Epithelial cell of esophagus (primary cell): ENCODE measurements at regions not wholly inside any gene's neighbourhood (a gene's known extent, or its start where the extent isn't known, plus 50 kb on each side); places are given as distances from the start of the nearest gene placed in this dataset.
A peak's percentile ranks its signal among the peaks of the same experiment; 100 is the strongest.

ENCODE experiments used
- DNase-seq: peaks from one replicate; pipeline ENCODE4 v3.0.0; 2010; ENCODE audit warnings: low read depth
- H3K4me3 ChIP-seq: 2 replicates; pipeline ENCODE4 v1.5.1; 2011; ENCODE audit warnings: mild to moderate bottlenecking, low read length, control low read depth
- TF ChIP-seq, protein P1 (sequence below): IDR thresholded peaks from 2 replicates; pipeline ENCODE4 v1.5.1; 2011; ENCODE audit warnings: low read depth, mild to moderate bottlenecking, low read length, control low read depth, inconsistent platforms; ENCODE audit not compliant: insufficient read depth; ENCODE audit errors: missing control alignments

- no peak for DNase-seq
- TF ChIP-seq, protein P1, sequence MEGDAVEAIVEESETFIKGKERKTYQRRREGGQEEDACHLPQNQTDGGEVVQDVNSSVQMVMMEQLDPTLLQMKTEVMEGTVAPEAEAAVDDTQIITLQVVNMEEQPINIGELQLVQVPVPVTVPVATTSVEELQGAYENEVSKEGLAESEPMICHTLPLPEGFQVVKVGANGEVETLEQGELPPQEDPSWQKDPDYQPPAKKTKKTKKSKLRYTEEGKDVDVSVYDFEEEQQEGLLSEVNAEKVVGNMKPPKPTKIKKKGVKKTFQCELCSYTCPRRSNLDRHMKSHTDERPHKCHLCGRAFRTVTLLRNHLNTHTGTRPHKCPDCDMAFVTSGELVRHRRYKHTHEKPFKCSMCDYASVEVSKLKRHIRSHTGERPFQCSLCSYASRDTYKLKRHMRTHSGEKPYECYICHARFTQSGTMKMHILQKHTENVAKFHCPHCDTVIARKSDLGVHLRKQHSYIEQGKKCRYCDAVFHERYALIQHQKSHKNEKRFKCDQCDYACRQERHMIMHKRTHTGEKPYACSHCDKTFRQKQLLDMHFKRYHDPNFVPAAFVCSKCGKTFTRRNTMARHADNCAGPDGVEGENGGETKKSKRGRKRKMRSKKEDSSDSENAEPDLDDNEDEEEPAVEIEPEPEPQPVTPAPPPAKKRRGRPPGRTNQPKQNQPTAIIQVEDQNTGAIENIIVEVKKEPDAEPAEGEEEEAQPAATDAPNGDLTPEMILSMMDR: no peak
- H3K4me3 ChIP-seq: no peak overlapping the region
These were observed 414.3 kb downstream of the AASDHPPT start for GRCh38 chr11:106491751-106492150.

GRCh38 chr11:106493751-106494150 lies 416.3 kb downstream of the AASDHPPT start:
- no peak overlapping the region for H3K4me3 ChIP-seq
- TF ChIP-seq, protein P1: no peak
- DNase-seq: no peak

GRCh38 chr11:106495046-106495445 lies 417.6 kb downstream of the AASDHPPT start:
- H3K4me3 ChIP-seq: no peak overlapping the region
- DNase-seq: peak; percentile 96
- TF ChIP-seq, protein P1: no peak

DNA sequence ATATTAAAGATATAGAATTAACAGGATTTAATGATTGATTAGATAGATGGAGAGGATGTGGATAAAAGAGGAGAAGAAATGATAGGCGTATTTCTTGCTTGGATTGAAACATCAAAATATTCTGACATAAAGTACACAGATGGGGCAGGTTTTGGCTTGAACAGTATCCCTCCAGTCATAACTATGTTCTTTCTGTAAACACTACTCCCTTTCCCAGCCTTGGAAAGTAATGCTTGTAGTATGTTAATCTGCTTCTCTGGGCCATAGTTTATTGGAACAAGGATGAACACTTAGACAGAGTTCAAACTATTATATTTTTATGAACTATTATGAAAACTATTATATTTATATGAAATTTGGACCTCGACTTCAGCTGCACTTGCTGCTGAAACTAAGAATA lies 419.2 kb downstream of the AASDHPPT start:
- peak; percentile 85 for DNase-seq
- no peak overlapping the region for H3K4me3 ChIP-seq
- TF ChIP-seq, protein P1: no peak

DNA sequence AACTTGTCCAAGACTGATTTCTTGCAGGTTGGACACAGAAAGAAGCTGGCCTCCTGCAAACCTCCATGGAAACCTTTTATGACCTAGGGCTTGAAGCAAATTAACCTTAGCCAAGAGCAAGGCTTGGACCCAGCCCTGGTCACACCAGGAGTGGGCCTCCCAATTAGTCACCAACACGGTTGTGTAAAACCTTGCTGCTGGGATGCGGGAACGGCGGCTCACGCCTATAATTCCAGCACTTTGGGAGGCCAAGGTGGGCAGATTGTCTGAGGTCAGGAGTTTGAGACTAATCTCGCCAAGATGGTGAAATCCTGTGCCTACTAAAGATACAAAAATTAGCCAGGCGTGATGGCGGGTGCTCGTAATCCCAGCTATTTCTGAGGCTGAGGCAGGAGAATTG lies 419.9 kb downstream of the AASDHPPT start:
- no peak for DNase-seq
- TF ChIP-seq, protein P1: no peak
- no peak overlapping the region for H3K4me3 ChIP-seq

- no peak overlapping the region for H3K4me3 ChIP-seq
- no peak for DNase-seq
- TF ChIP-seq, protein P1: no peak
These were observed 420.4 kb downstream of the AASDHPPT start for GRCh38 chr11:106497822-106498221.

DNA sequence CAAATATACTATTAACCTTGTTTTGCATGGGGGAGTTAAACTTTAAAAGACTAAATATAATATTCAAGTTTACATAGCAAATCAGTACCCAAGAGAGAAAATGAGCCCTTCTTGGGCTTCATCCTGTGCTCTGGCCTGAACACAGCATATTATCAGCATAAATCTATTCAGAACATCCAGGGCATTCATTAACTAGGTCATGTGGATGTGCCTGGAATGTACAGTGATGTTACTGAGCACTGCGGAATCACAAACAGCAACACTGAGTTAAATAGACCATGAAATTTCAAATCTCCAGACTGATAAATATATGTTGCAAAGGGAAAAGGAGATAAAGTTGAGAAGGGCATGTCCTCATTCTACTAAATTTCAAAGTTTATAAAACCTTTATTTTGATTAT lies 426.4 kb downstream of the AASDHPPT start:
- TF ChIP-seq, protein P1: no peak
- no peak overlapping the region for H3K4me3 ChIP-seq
- DNase-seq: no peak
